MCF 10A (cell line): ENCODE measurements at regions not wholly inside any gene's neighbourhood (a gene's known extent, or its start where the extent isn't known, plus 50 kb on each side); places are given as distances from the start of the nearest gene placed in this dataset.

ENCODE experiments used
- BruUV-seq: library from RNA; stranded (reverse); fragments of 400-500 nt; replicated peaks from 2 replicates; lab custom pipeline; 2021; lab: Mats Ljungman, UMichigan
- CTCF ChIA-PET: fragments of 300-600 bp; sonication (Branson Sonifier 250); formaldehyde crosslinking; extraction: SDS; loops from one replicate; lab custom pipeline; 2021; ENCODE audit warnings: antibody characterized with exemption, inconsistent platforms; lab: Yijun Ruan, JAX
- POLR2A ChIA-PET: fragments of 300-600, 350-650 bp; sonication (Branson Sonifier 250); formaldehyde crosslinking; extraction: SDS; loops from one replicate; lab custom pipeline; 2020; ENCODE audit warnings: antibody characterized with exemption, inconsistent platforms; lab: Yijun Ruan, JAX
- DNase-seq: peaks from one replicate; pipeline ENCODE4 v3.0.0-alpha.2; 2018; ENCODE audit not compliant: unreplicated experiment
- H3K27ac Mint-ChIP-seq: one replicate; pipeline ENCODE4 v1.8.0; 2022; ENCODE audit warnings: mild to moderate bottlenecking, low read depth, mixed read lengths; ENCODE audit not compliant: unreplicated experiment
- H3K27me3 Mint-ChIP-seq: one replicate; pipeline ENCODE4 v1.8.0; 2022; ENCODE audit warnings: mixed read lengths; ENCODE audit not compliant: insufficient read depth, unreplicated experiment
- H3K36me3 Mint-ChIP-seq: one replicate; pipeline ENCODE4 v1.8.0; 2022; ENCODE audit warnings: mild to moderate bottlenecking, moderate library complexity, mixed read lengths; ENCODE audit not compliant: insufficient read depth, unreplicated experiment
- H3K4me1 Mint-ChIP-seq: one replicate; pipeline ENCODE4 v1.8.0; 2022; ENCODE audit warnings: mixed read lengths; ENCODE audit not compliant: insufficient read depth, unreplicated experiment
- H3K4me3 Mint-ChIP-seq: one replicate; pipeline ENCODE4 v1.8.0; 2022; ENCODE audit warnings: mild to moderate bottlenecking, moderate library complexity, mixed read lengths; ENCODE audit not compliant: unreplicated experiment
- H3K9me3 Mint-ChIP-seq: one replicate; pipeline ENCODE4 v1.8.0; 2022; ENCODE audit warnings: mixed read lengths; ENCODE audit not compliant: unreplicated experiment
- intact Hi-C: fragments of 100-400 bp; cut with micrococcal nuclease; formaldehyde crosslinking; loops from 2 replicates; pipeline ENCODE4 v1.14.1; 2022
- TF ChIP-seq, protein P1 (sequence below): fragments of 200-600 bp; IDR thresholded peaks from one replicate; pipeline ENCODE4 v1.8.0; 2022; ENCODE audit warnings: antibody characterized with exemption, mild to moderate bottlenecking; ENCODE audit not compliant: unreplicated experiment

DNA sequence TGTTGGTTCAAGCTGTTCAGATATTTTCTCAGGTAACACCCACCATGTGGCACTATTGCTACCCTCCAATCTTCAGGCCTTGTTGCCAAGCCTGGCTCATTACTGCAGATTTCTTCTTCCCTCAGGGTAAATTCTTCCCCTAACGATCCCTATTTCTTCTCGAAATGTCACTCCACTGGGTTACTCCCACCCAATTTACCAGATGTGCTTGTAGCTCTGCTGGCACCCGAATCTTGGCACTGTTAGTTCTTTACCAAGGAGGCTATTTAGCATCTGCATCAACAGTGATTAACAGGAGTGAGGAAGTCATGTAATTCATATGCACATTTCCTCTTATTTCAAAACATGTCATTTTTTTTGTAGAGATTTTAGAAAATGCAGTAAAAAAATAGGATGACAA is 217.1 kb upstream of the CYRIA start:
- Mint-ChIP-seq H3K27me3 (no peaks in the 10 kb centered on the region), H3K4me1 (no peaks in the 10 kb centered on the region), H3K36me3 (no peaks in the 10 kb centered on the region), H3K9me3 (peaks cover 32% of the 10 kb centered on the region), H3K4me3 (no peak overlapping the region), H3K27ac (no peak overlapping the region)
- intact Hi-C loops = no loop called here
- no peak for DNase-seq
- TF ChIP-seq, protein P1, sequence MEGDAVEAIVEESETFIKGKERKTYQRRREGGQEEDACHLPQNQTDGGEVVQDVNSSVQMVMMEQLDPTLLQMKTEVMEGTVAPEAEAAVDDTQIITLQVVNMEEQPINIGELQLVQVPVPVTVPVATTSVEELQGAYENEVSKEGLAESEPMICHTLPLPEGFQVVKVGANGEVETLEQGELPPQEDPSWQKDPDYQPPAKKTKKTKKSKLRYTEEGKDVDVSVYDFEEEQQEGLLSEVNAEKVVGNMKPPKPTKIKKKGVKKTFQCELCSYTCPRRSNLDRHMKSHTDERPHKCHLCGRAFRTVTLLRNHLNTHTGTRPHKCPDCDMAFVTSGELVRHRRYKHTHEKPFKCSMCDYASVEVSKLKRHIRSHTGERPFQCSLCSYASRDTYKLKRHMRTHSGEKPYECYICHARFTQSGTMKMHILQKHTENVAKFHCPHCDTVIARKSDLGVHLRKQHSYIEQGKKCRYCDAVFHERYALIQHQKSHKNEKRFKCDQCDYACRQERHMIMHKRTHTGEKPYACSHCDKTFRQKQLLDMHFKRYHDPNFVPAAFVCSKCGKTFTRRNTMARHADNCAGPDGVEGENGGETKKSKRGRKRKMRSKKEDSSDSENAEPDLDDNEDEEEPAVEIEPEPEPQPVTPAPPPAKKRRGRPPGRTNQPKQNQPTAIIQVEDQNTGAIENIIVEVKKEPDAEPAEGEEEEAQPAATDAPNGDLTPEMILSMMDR = no peak
- POLR2A ChIA-PET = no interaction called here
- BruUV-seq = no TSS peak
- CTCF ChIA-PET = no interaction called here

GRCh38 chr2:16881122-16881521 is 215.5 kb upstream of the CYRIA start:
- no peak for DNase-seq
- ChIA-PET CTCF (interaction anchor here (0.9 kb wide), 1 partner anchor 267 kb away, joined by 3 read pairs; no protein-coding TSS in a partner anchor), POLR2A (no interaction called here)
- Mint-ChIP-seq H3K4me3 (no peak overlapping the region), H3K4me1 (no peaks in the 10 kb centered on the region), H3K27me3 (no peaks in the 10 kb centered on the region), H3K9me3 (peaks cover 32% of the 10 kb centered on the region), H3K27ac (no peak overlapping the region), H3K36me3 (no peaks in the 10 kb centered on the region)
- no TSS peak for BruUV-seq
- intact Hi-C loops = no loop called here
- TF ChIP-seq, protein P1 = no peak

- TF ChIP-seq, protein P1 = no peak
- BruUV-seq = no TSS peak
- DNase-seq = no peak
These were observed 205.8 kb upstream of the CYRIA start for GRCh38 chr2:16871411-16871810.

DNA sequence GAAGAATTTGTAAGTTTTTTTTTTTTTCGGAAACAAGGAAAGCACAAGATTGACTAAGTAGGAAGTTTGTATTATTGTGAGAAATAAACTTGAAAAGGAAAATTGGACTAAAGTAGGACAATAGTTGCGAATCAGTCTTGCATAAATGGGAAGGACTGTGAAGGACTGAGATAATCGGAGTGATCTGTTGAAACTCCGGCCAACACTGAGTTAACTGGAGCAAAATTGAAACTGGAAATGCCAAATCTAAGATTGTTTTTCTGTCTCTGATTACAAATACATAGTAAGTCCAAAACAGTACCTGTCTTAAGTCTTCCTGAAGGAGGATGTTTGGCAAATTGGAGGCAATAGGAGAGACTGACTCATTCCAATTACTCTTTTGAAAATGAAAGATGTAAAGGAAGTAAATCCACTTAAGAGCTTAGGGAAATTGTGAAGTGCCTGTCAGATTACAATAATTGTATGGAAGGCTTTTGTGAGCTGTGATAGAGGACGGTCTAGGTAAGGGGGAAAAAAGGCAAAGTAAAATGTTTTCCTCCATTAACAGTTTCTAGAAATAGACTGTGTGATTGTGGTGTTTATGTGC is 204.9 kb upstream of the CYRIA start:
- Mint-ChIP-seq H3K27me3 (no peaks in the 10 kb centered on the region), H3K36me3 (no peaks in the 10 kb centered on the region), H3K9me3 (peaks cover 15% of the 10 kb centered on the region), H3K4me1 (no peaks in the 10 kb centered on the region), H3K27ac (no peak overlapping the region), H3K4me3 (no peak overlapping the region)
- TF ChIP-seq, protein P1 = no peak
- no peak for DNase-seq
- ChIA-PET POLR2A (no interaction called here), CTCF (interaction anchor here (0.6 kb wide), 1 partner anchor 25 kb away, joined by 3 read pairs; no protein-coding TSS in a partner anchor)
- intact Hi-C loops = no loop called here
- BruUV-seq = no TSS peak

More at GRCh38 chr2:16871411-16871810, 205.8 kb upstream of the CYRIA start:
- Mint-ChIP-seq H3K27ac (no peak overlapping the region), H3K9me3 (peaks cover 15% of the 10 kb centered on the region), H3K36me3 (no peaks in the 10 kb centered on the region), H3K4me3 (no peak overlapping the region), H3K27me3 (no peaks in the 10 kb centered on the region), H3K4me1 (no peaks in the 10 kb centered on the region)
- ChIA-PET CTCF (no interaction called here), POLR2A (interaction anchor here (0.7 kb wide), 1 partner anchor 35 kb away, joined by 3 read pairs; no protein-coding TSS in a partner anchor)
- intact Hi-C loops = no loop called here
